ENCODE measurements at regions not wholly inside any gene's neighbourhood (a gene's known extent, or its start where the extent isn't known, plus 50 kb on each side); places are given as distances from the start of the nearest gene placed in this dataset.

- in situ Hi-C loops (cut with MboI; ENCODE audit: low sequenced_read_pairs in 4 of 4) (no loop called here), intact Hi-C loops (cut with DNase I; ENCODE audit: low total_unique reads) (no loop called here)
- Histone ChIP-seq H3K36me3 (no peaks in the 10 kb centered on the region), H3K27me3 (peaks cover 5 to 23% (median 8%) of the 10 kb centered on the region in 3 donors), H3K4me1 (no peaks in the 10 kb centered on the region), H3K27ac (no peak overlapping the region), H3K9me3 (no peaks in the 10 kb centered on the region), H3K4me3 (no peak overlapping the region)
- no peak for ATAC-seq
- no peak for TF ChIP-seq CTCF (IDR thresholded peaks at IDR 0.05 in 4 of 5, conservative IDR thresholded peaks at IDR 0.05 in 1 of 5)
- TF ChIP-seq POLR2A (IDR thresholded peaks at IDR 0.05): no peak
- DNase-seq: no peak
Measured at GRCh38 chr1:30645807-30646206, 77.6 kb downstream of the MATN1 start.

GRCh38 chr1:30642391-30643120, 80.8 kb downstream of the MATN1 start:
- H3K4me3 ChIP-seq: no peak overlapping the region
- H3K36me3 ChIP-seq: no peaks in the 10 kb centered on the region
- no peak overlapping the region for H3K27ac ChIP-seq
- TF ChIP-seq POLR2A (IDR thresholded peaks at IDR 0.05) (no peak), CTCF (IDR thresholded peaks at IDR 0.05 in 4 of 5, conservative IDR thresholded peaks at IDR 0.05 in 1 of 5) (no peak)
- no peaks in the 10 kb centered on the region for H3K4me1 ChIP-seq
- in situ Hi-C loops (cut with MboI; ENCODE audit: low sequenced_read_pairs in 4 of 4) (no loop called here), intact Hi-C loops (cut with DNase I; ENCODE audit: low total_unique reads) (no loop called here)
- DNase-seq (no peak), ATAC-seq (no peak)
- H3K27me3 ChIP-seq: peaks cover 0 to 16% (median 5%) of the 10 kb centered on the region in 3 donors
- H3K9me3 ChIP-seq: no peaks in the 10 kb centered on the region

GRCh38 chr1:30641572-30642353, 81.6 kb downstream of the MATN1 start:
- no peak for ATAC-seq
- H3K27me3 ChIP-seq: peaks cover 0 to 16% (median 5%) of the 10 kb centered on the region in 3 donors
- no peaks in the 10 kb centered on the region for H3K4me1 ChIP-seq
- no peak overlapping the region for H3K4me3 ChIP-seq
- H3K36me3 ChIP-seq: no peaks in the 10 kb centered on the region
- in situ Hi-C loops (cut with MboI; ENCODE audit: low sequenced_read_pairs in 4 of 4) (no loop called here), intact Hi-C loops (cut with DNase I; ENCODE audit: low total_unique reads) (no loop called here)
- no peaks in the 10 kb centered on the region for H3K9me3 ChIP-seq
- no peak for TF ChIP-seq POLR2A (IDR thresholded peaks at IDR 0.05)
- TF ChIP-seq CTCF (IDR thresholded peaks at IDR 0.05 in 4 of 5, conservative IDR thresholded peaks at IDR 0.05 in 1 of 5): no peak
- no peak for DNase-seq
- H3K27ac ChIP-seq: no peak overlapping the region

- TF ChIP-seq CTCF (IDR thresholded peaks at IDR 0.05 in 4 of 5, conservative IDR thresholded peaks at IDR 0.05 in 1 of 5) (no peak), POLR2A (IDR thresholded peaks at IDR 0.05) (no peak)
- no peak overlapping the region for H3K4me3 ChIP-seq
- no peaks in the 10 kb centered on the region for H3K9me3 ChIP-seq
- intact Hi-C loops (cut with DNase I; ENCODE audit: low total_unique reads) (no loop called here), in situ Hi-C loops (cut with MboI; ENCODE audit: low sequenced_read_pairs in 4 of 4) (no loop called here)
- DNase-seq (no peak), ATAC-seq (no peak)
- peaks cover 0 to 5% (median 0%) of the 10 kb centered on the region in 3 donors for H3K27me3 ChIP-seq
- H3K36me3 ChIP-seq: no peaks in the 10 kb centered on the region
- H3K4me1 ChIP-seq: no peaks in the 10 kb centered on the region
- no peak overlapping the region for H3K27ac ChIP-seq
Measured at GRCh38 chr1:30639881-30640452, 83.4 kb downstream of the MATN1 start.

Data from gastrocnemius medialis (tissue), 4 donors.